GM19452 (cell line): ENCODE measurements at regions not wholly inside any gene's neighbourhood (a gene's known extent, or its start where the extent isn't known, plus 50 kb on each side); places are given as distances from the start of the nearest gene placed in this dataset.
A peak's percentile ranks its signal among the peaks of the same experiment; 100 is the strongest.

ENCODE experiments used
- ATAC-seq: cut with Tn5 transposase; IDR thresholded peaks from one replicate; pipeline ENCODE4 v1.9.1; 2021; ENCODE audit not compliant: unreplicated experiment

GRCh38 chr6:164013480-164014208 lies 599.1 kb downstream of the QKI start:
- ATAC-seq = no peak

DNA sequence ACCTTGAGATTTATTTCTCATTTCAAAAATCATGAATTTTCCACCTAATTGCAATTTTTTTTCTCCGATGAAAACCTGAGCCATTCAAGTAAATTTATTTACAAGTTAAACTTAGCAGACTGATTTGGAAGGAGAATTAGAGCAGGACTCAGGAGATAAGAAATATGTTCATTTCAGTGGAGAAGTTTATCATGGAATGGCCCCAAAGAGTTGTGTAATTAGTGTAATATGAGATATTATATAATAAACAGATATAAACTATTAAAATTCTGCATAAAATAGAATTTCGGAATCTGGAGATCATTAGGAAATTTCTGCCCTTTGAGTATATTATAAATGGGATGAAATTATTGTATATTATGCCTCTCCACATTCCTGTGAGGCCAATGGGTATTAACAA lies 596.8 kb downstream of the QKI start:
- no peak for ATAC-seq

DNA sequence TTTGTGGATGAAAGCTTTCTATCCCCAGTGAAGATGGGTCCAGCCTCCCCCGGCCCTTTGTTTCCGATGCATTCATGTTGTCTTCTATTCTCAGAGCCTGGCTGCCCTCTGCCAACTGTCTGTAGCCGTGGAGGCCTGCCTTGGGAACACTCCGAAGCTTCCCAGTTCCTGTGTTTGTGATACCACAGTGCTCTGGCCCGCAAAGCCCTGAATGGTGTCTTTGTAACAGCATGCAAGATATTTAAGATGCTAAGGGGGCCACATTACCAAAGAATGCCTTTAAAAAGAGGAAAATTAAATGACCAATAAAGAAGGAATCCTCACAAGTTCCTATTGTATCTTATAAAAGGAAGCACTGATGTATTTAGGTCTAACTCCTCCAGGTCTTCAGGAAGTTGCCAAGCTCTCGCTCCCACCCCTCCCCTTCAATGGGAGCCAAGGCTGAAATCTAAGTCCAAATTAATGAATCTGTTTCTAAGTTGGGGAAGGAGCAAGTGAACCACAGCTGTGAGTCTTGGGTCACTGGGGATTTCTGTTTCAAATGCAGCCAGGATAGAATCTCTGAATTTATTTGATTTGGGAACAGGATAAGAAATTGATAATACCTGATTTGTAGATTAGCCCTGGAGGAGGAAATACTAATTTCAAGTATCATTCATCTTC lies 596.1 kb downstream of the QKI start:
- no peak for ATAC-seq

DNA sequence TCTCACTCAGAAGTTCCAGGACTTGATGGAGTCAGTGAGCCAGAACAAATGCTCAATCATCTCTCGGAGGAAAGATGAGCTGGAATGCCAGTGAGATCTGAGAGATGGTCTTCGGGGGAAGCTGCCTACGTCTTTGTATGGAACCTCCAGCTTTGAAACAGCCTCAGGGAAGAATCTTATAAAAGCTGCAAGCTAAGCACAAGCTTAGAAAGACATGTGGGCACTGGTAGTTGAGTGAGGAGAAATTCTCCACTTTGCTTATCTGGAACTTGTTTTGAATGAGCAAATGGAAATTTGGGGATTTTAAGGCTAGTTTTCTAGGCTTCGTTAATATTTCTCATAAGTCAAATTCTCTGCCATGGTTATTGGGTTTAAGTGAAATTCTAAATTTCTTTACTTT lies 594.4 kb downstream of the QKI start:
- no peak for ATAC-seq

DNA sequence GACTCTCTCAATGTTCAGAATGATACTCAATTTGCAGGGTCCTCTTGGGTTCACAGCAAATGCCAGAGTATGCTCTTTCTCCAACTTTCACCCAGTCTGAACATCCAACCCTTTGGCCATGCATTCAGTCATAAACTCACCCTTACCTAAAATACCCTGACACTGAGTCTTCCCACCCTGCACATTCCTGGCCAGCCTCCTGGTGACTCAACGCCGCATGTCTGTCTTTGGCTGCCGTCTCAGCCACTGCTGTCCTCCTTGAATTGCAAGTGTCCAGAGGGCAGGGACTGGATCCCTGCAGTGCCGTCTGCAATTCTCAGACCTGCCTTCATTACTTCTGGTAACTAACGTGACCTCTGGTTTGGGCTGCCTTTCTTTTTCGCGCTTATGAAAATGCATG lies 593.4 kb downstream of the QKI start:
- ATAC-seq = no peak

DNA sequence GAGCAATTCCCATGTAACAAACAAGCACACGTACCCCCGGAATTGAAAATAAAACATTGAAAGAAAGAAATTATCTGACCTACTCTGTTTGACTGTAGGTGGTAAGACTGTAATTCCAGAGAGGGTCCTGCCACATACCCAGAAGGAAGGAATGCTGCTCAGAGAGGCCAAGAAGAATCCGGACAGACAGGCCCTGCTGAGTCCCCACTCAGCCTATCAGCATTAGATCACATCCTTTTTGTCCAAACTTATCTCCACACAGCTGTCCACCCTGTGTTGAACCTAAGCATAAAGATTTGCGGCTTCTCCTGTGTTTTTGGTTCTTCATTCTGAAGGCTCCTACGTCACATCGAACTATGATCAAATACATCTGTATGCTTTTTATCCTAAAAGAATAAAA lies 591.9 kb downstream of the QKI start:
- no peak for ATAC-seq

- ATAC-seq = no peak
These were observed 590.6 kb downstream of the QKI start for GRCh38 chr6:164005004-164005711.

DNA sequence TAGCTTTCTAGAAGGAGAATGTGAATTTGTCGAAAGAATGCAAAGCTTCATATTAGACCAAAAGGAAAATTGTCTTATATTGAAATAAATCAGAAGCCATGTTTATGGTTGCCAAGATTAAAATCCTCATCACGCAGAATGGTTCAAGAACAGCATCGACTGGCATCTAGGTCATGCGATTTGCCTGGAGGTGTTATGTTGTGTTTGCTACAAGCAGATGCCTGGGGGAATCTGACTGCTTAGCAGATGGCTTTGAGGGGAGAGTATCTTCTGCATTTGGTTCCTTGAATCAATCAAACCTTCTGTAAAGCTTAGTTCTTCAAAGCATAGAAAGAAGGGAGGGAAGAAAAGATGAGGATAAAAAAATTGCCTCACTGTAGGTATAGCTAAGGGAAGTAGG lies 585.8 kb downstream of the QKI start:
- no peak for ATAC-seq

GRCh38 chr6:163999475-164000125 lies 585.1 kb downstream of the QKI start:
- no peak for ATAC-seq

DNA sequence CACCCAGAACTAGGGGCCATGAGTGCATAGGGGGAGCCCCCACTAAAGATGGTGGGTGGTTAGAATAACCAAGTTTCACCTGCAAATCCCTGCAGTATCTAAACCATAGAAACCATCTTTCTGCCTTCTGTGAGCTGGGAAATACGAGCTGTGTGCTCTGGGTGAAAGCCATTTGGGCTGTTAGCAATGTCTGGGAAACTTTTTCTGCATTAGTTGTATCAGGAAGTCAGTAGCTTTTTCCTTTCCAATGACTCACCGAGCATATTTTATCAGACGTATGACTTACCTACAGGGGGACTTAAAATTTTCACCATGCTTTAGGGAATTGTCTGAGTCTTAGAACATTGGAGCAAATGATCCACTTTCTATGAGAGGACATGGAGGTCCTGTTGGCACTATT lies 584.0 kb downstream of the QKI start:
- ATAC-seq = no peak

DNA sequence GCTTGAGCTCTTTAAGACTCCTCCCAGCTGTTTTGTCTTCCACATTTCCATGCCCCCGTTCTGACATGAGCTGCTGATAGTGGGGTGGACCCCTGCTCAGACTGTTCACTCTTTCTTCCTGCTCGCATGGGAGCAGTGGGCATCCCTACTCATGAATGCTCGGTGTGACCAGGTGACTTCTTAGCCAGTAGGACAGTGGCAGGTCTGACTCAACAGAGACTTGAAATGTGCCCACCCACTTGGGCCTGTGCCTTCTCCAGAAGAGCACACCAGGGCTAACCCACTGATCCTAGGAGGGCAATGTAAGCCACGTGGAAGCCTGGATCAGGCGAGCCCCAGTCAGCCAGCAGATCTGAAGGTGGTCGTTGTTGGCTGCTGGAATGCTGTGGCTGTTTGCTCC lies 582.0 kb downstream of the QKI start:
- ATAC-seq = no peak

- no peak for ATAC-seq
These were observed 580.0 kb downstream of the QKI start for GRCh38 chr6:163994566-163994965.

DNA sequence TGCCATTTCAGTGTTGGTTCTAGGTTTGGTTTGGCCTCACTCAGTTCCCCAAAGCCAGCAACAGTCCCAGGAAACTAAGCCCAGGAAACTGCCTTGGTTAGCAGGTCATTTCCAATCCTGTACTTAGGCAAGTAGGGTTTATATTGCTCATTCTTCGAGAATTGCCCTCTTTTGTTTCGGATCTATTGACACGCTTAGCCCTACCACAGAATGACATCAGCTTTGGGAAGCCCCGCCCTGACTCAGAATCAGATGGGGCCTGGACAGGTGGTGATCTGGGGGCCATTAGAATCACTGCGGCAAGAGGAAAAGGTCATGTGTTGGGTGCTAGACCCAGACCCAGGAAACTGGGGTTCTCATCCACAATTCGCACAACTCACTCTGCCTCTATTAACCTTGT lies 578.2 kb downstream of the QKI start:
- no peak for ATAC-seq

GRCh38 chr6:163992056-163992455 lies 577.5 kb downstream of the QKI start:
- no peak for ATAC-seq

- no peak for ATAC-seq
These were observed 576.8 kb downstream of the QKI start for GRCh38 chr6:163991321-163991720.

DNA sequence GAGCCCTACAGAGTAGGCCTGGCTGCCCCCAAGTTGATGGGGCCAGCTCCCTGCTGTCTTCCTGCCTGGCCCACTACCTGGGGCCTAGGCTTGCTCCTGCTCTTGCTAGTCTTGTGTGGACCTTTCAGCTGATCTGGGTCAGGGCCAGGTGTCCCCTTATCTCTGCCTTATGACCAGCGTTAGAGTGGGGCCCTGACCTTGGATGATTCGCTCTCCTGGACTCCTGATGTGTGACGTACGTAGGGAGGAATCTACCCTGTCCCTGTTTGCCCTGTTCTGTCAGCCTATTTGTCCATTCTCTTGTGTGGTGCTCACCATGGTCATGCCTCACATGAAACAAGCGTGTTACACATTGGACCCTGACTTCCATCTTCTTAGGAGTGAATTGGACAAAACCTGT lies 571.8 kb downstream of the QKI start:
- no peak for ATAC-seq

DNA sequence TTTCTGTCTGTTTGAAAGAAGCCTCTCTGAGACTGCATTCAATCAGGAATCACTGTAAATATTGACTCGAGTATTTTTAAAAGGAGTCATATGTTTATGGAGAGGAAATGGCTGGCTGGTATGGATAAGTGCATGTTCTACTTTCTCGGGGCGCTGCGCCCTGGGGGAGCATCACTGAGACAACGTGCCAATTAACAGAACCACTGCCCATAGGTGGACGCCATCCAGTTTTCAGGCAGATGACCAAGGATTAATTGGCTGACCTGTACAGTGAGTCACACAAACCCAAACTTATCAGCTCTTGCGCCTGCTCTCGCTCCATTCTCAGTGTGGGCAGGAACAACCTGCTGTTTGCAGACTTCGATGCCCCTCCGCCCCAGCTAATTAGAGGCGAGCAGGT lies 571.2 kb downstream of the QKI start:
- no peak for ATAC-seq

GRCh38 chr6:163985040-163985439 lies 570.5 kb downstream of the QKI start:
- no peak for ATAC-seq

DNA sequence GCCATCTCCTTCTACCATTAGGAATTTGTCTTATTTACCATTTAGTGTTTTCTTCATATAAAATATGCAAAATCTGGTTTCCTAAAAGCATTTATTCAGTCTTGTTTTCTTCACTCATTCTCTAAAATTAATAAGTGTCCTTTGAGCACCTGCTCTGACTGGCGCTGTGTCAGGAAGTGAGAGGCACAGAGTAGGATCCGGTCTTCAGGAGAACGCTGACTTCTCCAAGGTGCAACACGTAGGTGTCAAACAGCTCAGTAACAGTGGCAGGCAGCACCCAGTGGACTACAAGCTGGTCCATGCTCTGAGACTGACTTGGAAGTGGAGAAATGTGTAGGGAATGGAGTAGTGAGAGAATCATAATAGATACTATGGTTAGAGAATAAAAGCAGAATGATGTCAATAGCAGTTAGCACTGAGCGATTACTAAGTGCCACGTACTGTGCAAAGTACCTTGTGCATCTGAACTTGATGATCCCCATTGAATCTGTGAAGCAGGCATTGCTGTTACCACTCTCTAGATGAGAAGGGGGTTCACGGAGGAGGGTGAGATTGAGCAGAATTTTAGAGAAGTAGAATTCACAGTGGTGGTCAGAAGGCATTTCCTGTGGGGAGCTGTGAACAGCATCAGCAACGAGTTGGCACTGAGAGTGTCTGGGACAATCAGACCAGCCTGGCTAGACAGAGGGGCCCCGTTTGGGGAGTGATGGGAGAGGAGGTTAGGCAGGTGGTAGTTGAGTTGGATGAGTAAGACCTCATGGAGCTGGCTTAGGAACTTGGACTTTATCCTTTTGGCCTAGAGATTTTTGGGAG lies 569.8 kb downstream of the QKI start:
- peak; percentile 72 for ATAC-seq

DNA sequence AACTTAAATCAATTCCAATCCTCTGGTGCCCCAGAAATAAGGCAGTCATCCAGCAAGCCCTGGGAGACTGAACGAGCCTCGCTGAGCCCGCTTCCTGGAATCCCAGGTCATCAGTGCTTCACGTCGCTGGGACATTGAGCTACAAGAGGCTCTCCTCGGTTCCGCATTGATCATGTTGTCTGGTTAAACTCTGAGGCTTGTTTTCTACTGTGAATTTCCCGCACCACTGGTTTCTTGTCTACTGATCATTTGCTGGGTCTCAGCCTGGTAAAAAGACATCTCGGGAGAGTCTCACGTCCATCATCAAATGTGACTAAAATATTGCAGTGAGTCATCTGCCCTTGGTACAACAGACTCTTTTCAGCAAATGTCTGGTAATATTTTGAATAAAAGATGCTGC lies 569.2 kb downstream of the QKI start:
- ATAC-seq = no peak

DNA sequence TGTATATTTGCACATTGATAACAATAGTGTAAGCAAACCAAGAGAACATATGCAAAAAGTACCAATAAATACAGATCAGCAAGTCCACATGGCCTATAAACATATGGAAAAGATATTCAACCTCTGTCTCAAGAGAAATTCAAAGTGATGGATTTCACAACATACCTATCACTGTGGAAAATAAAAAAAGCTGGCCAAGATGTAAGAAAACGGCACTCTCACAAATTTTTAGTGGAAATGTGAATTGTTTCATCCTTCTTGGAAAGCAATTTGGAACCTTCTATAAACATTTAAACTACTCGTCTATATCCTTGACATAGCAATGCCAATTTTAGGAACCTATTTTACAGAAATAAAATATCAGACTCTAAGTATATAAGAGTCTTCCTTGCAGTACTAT lies 559.8 kb downstream of the QKI start:
- no peak for ATAC-seq
